D721Med (cell line): ENCODE measurements at regions not wholly inside any gene's neighbourhood (a gene's known extent, or its start where the extent isn't known, plus 50 kb on each side); places are given as distances from the start of the nearest gene placed in this dataset.

Source experiments
- DNase-seq: peaks from one replicate; pipeline ENCODE4 v3.0.0; 2011; ENCODE audit warnings: low spot score; ENCODE audit not compliant: insufficient read length
- FAIRE-seq: peaks from 2 replicates; lab custom pipeline; 2011; peaks lifted over from hg19 to GRCh38; lab: Jason Lieb, UNC
- CTCF ChIP-seq: IDR thresholded peaks from 2 replicates; pipeline ENCODE4 v1.5.1; 2012; ENCODE audit warnings: mild to moderate bottlenecking, control low read depth; ENCODE audit not compliant: insufficient read depth; ENCODE audit errors: missing control alignments

- DNase-seq = no peak
- TF ChIP-seq CTCF = no peak
- FAIRE-seq = no peak
Observed at GRCh38 chr2:150403457-150403856, 84.0 kb downstream of the RND3 start.

- FAIRE-seq (no peak), DNase-seq (no peak)
- no peak for TF ChIP-seq CTCF
Observed at GRCh38 chr2:150402953-150403352, 84.5 kb downstream of the RND3 start.

GRCh38 chr2:150400849-150401248 lies 86.6 kb downstream of the RND3 start:
- no peak for TF ChIP-seq CTCF
- no peak for FAIRE-seq

GRCh38 chr2:150392614-150393013 lies 94.9 kb downstream of the RND3 start:
- TF ChIP-seq CTCF = no peak
- DNase-seq (no peak), FAIRE-seq (no peak)

More at GRCh38 chr2:150400849-150401248, 86.6 kb downstream of the RND3 start:
- no peak for DNase-seq

GRCh38 chr2:150391779-150392178 lies 95.7 kb downstream of the RND3 start:
- FAIRE-seq (no peak), DNase-seq (no peak)
- no peak for TF ChIP-seq CTCF

GRCh38 chr2:150389447-150389846 lies 98.0 kb downstream of the RND3 start:
- FAIRE-seq (no peak), DNase-seq (no peak)
- TF ChIP-seq CTCF = no peak

GRCh38 chr2:150388289-150388625 lies 99.2 kb downstream of the RND3 start:
- DNase-seq = no peak
- TF ChIP-seq CTCF = no peak
- no peak for FAIRE-seq
